ENCODE measurements at regions not wholly inside any gene's neighbourhood (a gene's known extent, or its start where the extent isn't known, plus 50 kb on each side); places are given as distances from the start of the nearest gene placed in this dataset.
"Not testable (repeated sequence)": the region's sequence is repeated elsewhere in the genome, so short reads cannot be mapped to it uniquely, and the experiment has no call there.

GRCh38 chr3:144816323-144816722, 844.7 kb downstream of the DIPK2A start:
- DNase-seq, result no peak
- Histone ChIP-seq H3K9me3 (no peaks in the 10 kb centered on the region), H3K4me1 (no peaks in the 10 kb centered on the region), H3K36me3 (no peaks in the 10 kb centered on the region), H3K27me3 (no peaks in the 10 kb centered on the region), H3K27ac (no peak overlapping the region), H3K4me3 (no peak overlapping the region)
- intact Hi-C loops (cut with DNase I), result no loop called here
- 82 to 90% methylated on average over 2 of the region's 2 CpGs for WGBS, 2 donors
- ATAC-seq, result no peak
- FAIRE-seq, result no peak
- TF ChIP-seq CTCF (IDR thresholded peaks at IDR 0.05), result no peak

DNA sequence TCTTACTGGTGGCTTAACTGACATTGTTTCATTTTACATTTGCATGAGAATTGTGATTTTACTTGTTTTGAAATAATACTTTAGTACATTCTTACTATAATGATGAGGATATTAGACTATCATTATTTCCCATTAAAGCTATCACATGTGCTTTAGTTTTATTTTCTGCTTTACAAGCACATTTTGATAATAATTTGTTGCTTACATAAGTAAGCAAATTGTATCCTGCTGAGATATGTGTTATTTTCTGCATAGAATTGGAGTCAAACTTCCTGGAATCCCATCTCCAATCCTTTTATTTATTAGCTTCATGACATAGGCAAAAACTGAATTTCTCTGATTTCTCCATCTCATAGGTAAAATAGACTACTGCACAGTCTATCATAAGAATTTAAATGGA, 847.4 kb downstream of the DIPK2A start:
- Histone ChIP-seq H3K4me3 (no peak overlapping the region), H3K36me3 (no peaks in the 10 kb centered on the region), H3K27me3 (no peaks in the 10 kb centered on the region), H3K4me1 (no peaks in the 10 kb centered on the region), H3K27ac (no peak overlapping the region), H3K9me3 (no peaks in the 10 kb centered on the region)
- FAIRE-seq (no peak), DNase-seq (no peak), ATAC-seq (no peak)
- no peak for TF ChIP-seq CTCF (IDR thresholded peaks at IDR 0.05)
- intact Hi-C loops (cut with DNase I), result no loop called here

DNA sequence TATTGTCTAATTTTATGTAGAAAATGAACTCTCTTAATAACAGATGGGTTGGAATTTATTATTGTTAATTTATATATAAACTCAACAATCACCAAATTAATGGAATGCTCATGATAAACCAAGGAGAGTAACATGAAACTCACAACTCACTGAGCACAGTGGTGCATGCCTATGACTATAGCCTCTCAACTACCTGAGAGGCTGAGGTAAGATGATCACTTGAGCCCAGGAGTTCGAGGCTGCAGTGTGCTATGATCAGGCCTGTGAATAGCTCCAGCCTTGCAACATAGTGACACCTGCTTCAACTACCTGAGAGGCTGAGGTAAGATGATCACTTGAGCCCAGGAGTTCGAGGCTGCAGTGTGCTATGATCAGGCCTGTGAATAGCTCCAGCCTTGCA, 848.6 kb downstream of the DIPK2A start:
- DNase-seq; intact Hi-C loops (cut with DNase I); H3K36me3 ChIP-seq; H3K4me3 ChIP-seq; FAIRE-seq; H3K27ac ChIP-seq; H3K4me1 ChIP-seq; H3K27me3 ChIP-seq; H3K9me3 ChIP-seq: not testable (repeated sequence)
- ATAC-seq, result peak in 1 of 4 donors; percentile 23
- 46 to 56% methylated on average over 2 of the region's 2 CpGs for WGBS, 2 donors

DNA sequence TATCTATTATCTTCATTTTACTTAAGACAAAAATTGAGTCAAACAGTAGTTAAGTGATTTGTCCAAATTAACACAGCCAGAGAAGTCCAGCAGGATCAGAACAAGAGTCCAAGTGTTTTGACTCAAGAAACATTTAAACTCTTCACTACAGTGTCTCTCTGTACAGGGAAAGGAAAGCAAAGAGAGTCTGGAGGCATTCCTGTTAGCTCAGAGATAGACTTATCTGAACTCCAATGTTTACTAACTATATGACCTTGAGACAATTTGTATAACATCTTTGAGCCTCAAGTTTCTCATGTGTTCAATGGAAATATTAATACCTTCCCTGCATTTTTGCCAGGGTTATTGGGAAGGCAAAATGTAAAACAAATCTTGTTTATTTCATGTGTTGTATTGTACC, 849.1 kb downstream of the DIPK2A start:
- intact Hi-C loops (cut with DNase I), result no loop called here
- Histone ChIP-seq H3K4me3 (no peak overlapping the region), H3K36me3 (no peaks in the 10 kb centered on the region), H3K27me3 (no peaks in the 10 kb centered on the region), H3K9me3 (no peaks in the 10 kb centered on the region), H3K27ac (no peak overlapping the region), H3K4me1 (no peaks in the 10 kb centered on the region)
- DNase-seq (no peak), FAIRE-seq (no peak), ATAC-seq (peak in 3 of 4 donors; percentile 59 to 89 (median 65))
- TF ChIP-seq CTCF (IDR thresholded peaks at IDR 0.05), result no peak

DNA sequence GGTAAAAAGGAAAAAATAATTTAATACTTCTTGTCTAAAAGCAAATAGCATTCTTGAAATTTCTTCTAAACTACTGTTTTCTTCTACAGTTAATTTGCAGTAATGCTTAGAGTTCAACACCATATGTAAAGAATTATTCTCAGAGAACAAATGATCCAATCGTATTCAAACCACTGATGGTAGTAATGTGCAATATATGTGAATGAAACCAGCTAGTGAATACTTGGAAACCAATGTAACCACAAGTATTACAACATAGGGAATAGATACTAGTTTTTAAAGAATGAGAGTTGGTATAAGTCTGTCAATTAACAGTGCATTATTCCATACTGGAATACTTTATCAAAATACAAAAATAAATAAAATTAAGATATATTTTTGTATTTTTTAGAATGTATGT, 850.0 kb downstream of the DIPK2A start:
- Histone ChIP-seq H3K4me1 (no peaks in the 10 kb centered on the region), H3K27ac (no peak overlapping the region), H3K27me3 (no peaks in the 10 kb centered on the region), H3K4me3 (no peak overlapping the region), H3K36me3 (no peaks in the 10 kb centered on the region), H3K9me3 (no peaks in the 10 kb centered on the region)
- ATAC-seq (no peak), FAIRE-seq (no peak), DNase-seq (no peak)
- WGBS, 2 donors, result 86 to 89% methylated on average over 1 of the region's 1 CpG
- intact Hi-C loops (cut with DNase I), result no loop called here
- TF ChIP-seq CTCF (IDR thresholded peaks at IDR 0.05), result no peak

GRCh38 chr3:144822671-144823070, 851.0 kb downstream of the DIPK2A start:
- H3K9me3 ChIP-seq, result no peaks in the 10 kb centered on the region
- intact Hi-C loops (cut with DNase I), result no loop called here
- no peak for TF ChIP-seq CTCF (IDR thresholded peaks at IDR 0.05)

More at GRCh38 chr3:144822671-144823070, 851.0 kb downstream of the DIPK2A start:
- DNase-seq (no peak), ATAC-seq (no peak), FAIRE-seq (no peak)
- H3K4me3 ChIP-seq, result no peak overlapping the region
- no peaks in the 10 kb centered on the region for H3K36me3 ChIP-seq
- H3K27me3 ChIP-seq, result no peaks in the 10 kb centered on the region
- no peak overlapping the region for H3K27ac ChIP-seq
- H3K4me1 ChIP-seq, result no peaks in the 10 kb centered on the region
